NCI-H1694 treated with DMSO at 0.1 percent for 48 hours (cell line): ENCODE measurements at regions not wholly inside any gene's neighbourhood (a gene's known extent, or its start where the extent isn't known, plus 50 kb on each side); places are given as distances from the start of the nearest gene placed in this dataset.

Experiments
- DNase-seq: peaks from one replicate; lab custom pipeline; 2025; lab: John Stamatoyannopoulos, UW

DNA sequence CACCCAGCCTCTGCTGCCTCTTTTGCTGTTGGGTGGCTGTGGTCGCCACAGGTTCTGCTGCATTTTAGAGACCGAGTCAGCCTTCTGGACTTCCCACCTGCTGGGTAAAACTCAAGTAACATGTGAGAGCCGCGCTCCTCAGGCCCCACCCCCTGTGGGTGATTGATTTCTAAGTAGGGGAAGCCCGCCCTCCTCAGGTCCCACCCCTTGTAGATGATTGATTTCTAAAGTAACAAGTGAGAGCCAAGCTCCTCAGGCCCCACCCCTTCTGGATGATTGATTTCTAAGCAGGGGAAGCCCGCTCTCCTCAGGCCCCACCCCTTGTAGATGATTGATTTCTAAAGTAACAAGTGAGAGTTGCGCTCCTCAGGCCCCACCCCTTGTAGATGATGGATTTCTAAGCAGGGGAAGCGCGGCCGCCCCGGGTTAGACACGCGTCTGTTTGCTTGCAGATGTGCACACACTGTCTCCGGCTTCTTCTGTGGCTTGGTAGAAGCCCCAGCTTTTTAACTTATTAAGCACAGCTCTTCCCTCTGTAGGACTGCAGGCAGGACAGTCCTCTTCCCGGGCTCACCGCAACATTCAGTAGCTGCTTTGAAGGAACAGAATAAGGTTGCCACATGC lies 83.4 kb downstream of the FAM43A start:
- DNase-seq = peak; percentile 76

DNA sequence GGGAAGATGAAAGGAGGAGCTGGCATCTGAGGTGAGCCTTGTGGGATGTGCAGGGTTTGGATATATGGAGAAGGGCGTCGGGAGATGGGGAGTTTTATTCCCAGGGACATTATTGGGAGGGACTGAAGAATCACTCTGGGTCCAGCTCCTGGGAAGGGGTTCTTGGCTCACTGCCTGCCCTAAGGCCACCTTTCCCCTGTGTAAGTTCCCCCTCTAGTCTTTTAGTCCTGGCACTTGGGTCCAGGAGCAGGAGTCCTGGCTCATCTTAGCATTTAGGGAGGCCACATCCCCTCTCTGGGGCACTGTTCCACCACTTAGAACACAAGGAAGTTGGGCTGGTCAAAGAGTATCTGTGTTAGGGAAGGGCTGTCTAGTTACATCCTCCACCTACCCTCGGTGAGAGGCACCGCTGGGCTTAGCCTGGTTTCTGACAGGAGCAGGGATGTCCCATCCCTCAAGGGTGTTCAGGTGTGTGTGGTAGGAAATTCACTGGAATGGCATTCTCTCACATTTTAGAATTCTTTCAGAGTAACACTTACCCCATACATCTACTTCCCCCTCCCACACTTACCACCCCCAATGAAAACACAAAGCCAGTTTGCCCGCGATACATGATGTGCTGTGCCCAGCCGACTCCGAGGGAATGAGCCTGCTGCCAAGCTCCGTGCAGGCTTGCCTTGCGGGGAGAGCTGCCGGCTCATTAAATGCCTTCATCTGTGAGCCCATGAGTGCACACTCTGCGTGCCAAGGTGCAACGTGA lies 86.7 kb downstream of the FAM43A start:
- DNase-seq = no peak

DNA sequence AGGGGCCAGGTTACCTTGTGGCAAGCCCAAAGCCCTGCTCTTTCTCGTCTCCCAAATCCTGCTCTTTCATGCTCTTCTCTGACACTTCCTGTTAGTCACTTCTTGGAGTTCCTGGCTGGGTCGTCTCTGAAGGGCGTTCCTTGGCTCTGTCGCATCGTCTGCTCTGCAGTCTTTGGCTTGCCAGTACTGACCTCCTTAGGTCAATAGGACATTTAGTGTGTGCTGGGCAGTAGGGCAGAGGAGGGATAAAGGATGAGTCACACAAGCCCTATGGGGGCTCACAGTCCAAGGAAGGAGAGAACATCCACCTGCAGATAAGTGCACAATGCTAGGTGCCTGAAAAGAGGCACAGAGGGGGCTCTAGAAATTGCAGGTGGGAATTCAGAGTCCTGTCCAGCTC lies 87.5 kb downstream of the FAM43A start:
- DNase-seq = no peak

DNA sequence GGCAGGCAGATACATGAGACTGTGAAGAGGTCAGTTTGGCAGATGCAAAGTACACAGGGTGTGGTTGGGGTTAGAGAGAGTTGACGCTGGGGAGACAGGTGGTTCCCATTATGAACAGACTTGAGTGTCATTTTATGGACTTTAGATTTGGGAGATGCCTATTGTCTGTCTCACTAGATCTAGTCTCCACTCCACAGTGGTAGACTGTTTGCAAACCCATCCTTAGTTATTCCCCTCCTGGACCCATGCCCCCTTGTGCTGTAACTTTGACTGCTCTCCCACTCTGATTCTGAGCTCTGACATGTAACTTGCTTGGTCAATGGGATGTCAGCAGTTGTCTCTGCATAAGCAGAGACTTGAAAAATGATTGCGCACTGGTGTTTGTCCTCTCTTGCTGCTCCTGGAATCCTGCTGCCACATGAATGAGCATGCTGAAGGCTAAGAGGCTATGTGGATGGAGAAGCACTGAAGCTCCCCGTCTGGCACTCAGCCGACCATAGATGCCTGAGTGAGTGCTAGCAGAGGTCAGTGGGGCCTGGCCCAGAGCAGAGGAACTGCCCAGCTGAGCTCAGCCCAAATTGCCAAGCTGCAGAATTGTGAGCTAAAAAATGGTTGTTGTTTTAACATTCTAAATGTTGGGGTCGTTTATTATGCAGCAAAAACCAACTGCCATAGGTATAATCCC lies 88.2 kb downstream of the FAM43A start:
- no peak for DNase-seq

DNA sequence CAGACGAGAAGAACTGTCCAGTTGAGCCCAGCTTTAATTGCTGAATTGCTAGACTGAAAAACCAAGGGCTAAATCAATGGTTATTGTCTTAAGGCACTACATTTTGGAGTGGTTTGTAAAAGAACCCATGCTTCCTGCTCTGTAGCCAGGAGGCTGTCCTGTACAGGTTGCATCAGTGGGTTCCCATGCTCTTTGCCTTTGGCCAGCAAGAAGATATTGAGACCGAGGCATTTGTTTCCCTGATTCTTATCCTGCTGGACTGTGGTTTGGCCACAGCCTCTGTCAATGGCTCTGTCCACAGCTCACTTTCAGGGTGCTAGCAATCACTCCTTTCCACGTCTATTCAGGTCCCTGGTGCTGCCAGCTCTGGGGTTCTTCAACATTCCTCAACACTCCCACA lies 89.6 kb downstream of the FAM43A start:
- DNase-seq = no peak

DNA sequence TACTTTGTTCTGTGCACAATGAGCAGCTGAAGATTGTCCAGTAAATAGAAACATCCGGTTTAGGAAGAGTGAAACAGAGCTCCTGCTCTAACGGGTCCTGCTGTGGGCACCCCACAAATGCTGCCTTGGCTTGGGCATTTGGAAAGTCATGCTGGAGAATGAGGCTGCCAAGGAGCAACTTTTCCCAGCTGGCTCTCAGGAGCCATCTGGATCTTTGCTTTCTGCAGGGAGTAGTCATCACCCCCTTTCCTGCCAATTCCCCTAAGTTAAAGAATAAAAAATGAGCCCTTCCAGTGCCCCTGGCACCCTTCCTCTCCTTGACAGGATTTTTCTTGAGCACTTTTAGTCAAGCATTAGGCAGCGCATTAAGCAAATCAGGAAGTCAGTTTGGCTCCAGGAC lies 90.0 kb downstream of the FAM43A start:
- no peak for DNase-seq

DNA sequence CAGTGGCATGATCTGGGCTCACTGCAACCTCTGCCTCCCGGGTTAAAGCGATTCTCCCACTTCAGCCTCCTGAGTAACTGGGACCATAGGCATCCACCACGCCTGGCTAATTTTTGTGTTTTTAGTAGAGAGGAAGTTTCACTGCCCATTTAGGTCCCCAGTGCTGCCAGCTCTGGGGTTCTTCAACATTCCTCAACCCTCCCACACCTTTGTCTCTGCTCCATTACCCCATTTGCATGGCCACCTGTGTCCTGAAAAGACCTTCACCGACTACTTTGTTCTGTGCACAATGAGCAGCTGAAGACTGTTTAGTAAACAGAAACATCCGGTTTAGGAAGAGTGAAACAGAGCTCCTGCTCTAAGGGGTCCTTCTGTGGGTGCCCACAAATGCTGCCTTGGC lies 92.0 kb downstream of the FAM43A start:
- no peak for DNase-seq

DNA sequence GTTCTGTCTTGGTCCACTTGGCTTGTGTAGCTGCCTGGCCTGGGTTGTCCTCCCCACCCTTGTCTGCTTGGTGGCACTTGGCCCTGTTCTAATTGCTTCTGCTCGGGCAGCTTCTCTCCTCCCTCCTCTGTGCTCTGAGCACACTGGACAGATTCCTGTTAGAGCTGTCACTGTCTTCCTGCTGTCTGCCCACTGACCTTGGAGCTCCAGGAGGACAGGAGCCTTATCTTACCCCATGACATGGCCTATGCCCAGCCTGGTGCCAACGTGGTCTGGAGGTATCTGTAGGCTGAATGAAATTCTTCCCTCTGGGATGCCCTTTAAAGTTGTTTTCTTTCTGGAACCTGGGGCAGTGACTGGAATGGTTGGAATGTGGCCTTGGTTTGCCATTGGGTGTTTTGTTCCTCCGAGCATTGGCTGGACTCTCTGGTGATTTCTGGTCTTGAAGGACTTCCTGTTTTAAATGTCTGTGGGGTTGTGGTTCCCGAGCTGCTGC lies 94.1 kb downstream of the FAM43A start:
- no peak for DNase-seq

DNA sequence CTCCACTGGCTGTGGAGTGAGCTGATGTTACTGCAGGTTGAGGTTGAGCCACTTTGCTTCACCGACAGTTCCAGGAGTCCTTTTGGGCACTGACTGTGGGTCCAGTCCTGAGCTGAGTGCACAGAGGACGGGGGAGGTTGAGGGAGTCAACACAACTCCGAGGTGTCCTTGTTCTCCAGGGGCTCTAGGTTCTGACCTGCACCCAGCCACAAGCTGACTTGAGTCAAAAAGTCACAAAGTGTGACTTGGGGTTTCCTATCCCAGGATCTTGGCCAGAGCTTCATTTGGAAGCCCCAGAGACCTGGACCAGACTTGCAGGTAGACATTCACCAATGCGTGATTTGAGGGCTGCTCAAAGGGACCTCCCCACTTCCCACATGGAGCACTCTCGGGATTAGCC lies 95.0 kb downstream of the FAM43A start:
- no peak for DNase-seq

DNA sequence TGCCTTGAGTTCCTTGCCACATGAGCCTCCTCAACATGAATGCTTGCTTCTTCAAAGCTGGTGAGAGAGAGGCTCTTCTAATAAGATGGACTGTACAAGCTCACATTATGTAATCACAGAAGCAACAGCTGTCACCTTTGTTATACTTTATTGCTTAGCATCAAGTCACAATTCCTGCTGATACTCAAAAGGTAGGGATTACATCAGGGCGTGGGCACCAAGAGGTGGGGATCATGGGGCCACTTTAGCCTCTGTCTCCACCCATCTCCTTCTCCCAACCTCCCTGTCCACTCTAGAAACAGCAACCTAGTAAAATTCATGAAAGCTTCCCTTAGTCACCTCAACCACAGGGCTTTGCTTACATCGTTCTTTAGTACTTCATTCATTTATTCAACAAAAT lies 95.9 kb downstream of the FAM43A start:
- DNase-seq = no peak

DNA sequence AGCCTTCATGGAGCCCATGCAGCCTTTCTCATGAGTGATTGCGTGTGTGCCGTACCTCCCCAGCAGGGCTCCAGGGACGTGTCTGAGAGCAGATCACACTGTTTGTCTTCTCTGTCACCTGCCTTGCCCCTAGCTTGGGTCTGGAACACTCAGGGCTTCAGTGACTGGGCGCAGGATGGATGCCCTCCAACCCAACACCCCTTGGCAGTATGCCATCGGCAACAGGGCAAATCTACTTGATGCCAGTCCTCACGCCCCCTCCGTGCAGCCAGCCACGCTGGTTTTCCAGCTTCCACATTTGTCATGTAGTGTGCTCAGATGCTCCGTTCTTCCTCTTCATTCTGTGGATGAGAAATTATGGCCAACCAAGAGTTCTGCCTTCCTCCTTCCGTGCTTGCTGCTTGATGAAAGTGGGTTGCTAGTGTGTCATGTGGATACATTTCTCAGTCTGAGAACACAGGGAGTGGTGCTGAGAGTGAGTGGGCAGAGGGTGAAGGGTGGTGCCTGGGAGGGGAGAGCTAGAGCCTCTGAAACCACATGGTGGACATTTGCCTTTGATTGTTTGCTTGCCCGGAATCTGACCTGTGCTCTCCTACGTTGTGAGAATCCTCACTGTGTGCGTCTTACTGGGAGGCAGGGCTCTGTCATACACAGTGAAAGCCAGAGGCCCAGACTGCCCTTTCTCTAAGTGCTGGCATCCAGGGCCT lies 97.2 kb downstream of the FAM43A start:
- DNase-seq = no peak

DNA sequence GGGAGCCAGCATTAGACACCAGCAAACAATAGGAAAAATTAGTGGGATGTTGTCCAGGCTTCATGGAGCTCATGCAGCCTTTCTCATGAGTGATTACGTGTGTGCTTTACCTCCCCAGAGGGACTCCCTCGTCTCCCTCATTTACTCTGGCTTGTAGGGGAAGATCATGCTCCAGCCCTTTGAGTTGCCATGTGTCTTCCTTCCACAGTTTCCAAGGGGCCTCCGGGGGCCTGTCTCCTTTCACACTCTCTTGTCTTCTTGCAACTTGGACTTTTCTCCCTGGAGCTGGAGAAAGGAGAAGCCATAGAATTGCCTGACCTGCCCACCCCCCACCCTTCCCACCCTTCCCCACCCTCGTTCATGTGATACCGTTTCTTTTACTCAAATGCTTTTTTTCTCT lies 98.7 kb downstream of the FAM43A start:
- DNase-seq = no peak

DNA sequence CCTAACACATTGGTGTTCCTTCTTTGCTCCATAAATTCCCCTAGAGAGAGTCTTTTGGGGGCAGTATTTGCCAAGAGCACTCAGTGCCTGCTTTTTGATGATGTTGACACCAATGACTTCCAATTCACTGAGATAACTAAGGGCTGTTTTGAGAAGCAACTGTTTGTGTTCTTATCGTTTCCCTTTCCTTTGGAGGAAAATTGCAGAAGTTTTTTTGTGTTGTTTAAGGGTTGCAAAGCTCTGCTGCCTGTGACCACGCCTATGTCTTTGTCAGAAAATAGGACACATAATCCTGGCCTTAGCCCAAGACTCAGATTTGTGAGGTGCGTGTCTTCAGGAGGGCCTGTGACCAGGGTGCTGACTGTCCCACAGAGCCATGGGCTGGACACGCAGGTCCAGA lies 99.6 kb downstream of the FAM43A start:
- no peak for DNase-seq

DNA sequence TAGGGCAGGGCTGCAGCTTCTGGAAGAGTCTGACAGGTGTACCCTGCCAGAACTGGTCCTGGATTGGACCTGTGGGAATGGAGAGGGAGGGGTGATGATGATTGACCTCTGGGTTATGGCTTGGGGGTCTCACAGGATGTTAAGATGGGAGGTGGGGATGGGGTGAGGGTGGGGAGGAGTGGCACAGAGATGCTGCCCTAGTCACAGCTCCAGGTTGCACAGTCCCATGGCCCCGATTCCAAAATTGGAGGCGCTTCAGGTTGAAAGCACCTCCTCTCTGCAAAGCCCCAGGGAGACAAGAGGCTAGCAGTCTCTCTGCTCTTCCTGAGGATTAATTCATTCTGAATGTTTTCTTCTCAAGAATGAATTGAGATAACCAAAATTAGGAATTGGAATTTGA lies 101.4 kb downstream of the FAM43A start:
- no peak for DNase-seq

DNA sequence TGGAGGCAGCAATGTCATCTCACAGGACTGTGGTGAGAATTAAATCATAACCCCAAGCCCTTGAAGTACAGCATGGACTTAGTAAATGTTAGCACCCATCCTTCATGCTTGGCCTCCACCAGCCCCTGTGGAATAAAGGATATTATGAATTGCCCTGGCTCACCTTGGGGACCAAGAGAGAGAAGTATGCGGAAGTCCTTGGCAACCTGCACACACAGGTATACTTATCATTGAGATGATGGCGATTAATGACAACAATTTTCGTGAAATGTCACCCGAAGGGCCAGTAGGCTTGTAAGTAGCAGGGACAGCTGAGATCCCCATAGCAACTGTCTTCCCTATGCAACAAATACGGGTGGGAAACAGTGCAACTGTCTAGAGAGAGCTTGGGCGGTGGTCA lies 102.0 kb downstream of the FAM43A start:
- DNase-seq = no peak

DNA sequence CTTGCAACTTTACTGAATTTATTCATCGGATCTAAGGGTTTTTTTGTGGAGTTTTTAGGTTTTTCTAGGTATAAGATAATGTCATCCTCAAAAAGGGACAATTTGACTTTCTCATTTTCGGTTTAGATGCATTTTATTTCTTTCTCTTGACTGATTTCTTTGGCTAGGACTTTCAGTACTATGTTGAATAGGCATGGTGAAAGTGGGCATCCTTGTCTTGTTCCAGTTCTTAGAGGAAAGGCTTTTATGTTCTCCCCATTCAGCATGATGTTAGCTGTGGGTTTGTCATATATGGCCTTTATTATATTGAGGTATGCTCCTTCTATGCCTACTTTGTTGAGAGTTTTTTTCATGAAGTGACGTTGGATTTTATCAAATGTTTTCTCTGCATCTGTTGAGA lies 106.7 kb downstream of the FAM43A start:
- no peak for DNase-seq

DNA sequence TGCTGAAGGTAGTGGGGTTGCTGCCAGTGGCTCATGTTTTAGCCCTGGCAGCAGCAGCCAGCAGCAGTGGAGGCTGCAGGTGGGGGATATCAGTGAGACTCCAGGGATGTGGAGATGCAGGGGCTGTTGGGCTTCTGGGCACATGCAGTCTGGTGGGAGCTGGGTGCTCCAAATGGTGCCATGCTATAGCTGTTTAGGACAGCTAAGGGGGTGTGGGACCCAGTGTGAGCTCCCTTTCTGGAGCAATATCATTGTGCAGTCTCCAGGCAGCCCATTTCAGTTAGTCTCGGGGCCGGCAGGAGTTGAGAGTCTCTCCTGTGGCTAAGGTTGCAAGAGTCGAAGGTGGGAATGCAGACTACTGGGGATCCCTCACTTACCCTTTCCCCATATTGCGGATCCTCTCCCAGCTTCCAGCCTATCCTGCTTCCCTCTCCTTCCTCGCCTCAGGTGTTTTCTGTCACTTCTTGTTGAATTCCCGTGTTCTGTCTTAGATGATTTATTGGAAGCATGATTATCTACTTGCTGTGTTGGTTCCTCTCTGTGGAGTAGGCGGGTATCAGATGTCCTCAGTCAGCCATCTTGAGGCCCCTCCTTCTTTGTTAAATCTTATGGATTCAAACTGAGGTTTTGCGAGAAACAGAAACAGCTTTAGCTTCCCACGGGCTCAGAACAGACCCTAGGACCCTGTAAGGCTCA lies 112.0 kb downstream of the FAM43A start:
- DNase-seq = no peak

DNA sequence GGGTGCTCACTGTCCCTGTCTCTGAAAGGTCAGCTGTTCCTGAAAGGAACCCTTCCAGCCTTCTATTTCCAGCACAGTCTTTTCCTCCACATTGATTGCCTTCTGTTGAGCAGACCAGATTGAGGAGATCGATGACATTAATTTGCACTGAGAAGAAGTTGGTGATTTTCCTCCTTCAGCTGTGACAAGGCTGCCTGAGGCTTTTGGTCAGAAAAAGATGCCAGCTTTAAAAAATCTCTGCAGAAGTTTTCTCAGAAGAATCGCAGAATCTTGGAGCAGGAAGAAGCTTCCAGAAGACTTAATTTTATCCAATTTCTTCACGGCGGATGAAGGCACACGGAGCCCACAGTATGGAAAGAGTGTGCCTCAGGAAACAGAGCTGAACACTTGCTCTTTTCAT lies 112.8 kb downstream of the FAM43A start:
- no peak for DNase-seq

DNA sequence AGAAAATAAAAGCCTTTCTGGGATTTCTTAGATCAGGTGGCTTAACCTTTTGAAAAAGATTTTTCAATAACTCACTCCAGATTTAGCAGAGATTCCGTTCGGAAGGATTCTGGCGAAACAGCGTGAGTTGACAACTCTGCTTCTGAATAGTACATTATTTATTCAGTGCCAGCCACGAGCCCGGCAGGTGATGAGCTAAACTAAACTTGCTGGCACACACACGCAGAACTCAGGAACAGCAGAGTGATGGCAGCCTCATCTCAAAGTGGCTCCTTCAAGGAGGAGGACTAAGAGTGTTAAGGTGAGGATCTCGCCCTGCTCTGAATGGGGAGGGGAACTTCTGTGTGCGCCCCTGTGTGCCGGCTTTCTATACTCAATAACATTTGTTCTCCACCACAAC lies 114.3 kb downstream of the FAM43A start:
- DNase-seq = no peak

DNA sequence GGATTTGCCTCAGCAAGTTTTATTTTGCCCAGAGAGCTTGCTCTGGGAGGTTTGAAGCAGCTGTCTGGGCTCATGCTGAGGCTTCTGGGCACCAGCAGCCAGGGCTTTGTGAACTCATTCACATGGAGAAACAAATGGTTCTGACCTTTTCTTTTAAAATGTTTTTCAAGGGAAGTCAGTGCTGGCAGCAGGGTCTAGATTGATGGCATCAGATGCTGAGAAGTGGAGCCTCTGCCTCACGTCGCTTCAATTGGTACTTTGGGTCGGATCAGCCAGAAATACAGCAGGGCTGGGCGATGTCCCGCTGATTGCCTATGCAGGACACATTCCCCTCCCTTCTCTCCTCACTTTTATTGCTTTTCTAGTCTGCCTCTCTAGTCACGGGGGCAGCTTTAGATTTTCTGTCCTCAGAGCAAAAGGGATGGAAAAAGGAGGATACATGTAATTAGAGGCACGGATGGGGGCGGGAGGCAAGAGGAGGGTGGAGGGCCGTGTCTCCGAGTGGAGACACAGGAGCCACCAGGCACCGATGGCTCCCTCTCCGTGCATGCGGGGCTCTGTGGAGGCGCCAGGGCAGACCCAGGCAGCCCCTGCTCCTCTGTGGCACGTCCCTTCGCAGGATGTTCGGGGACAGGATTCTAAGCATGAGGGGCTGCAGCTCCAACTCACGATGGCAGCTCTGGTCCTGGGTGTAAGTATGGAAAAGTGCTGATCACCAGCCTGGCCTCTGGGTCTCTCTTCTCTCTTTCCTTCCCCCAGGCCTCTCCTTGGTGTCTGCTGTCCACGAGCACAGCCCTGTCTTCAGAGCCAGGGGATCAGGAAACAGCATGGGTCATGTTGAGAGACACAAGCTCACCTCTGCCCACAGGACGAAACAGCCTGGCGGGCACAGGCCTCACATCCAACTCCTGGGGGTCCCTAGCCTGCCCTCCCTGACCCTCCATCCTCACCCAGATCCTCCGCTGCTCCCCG lies 116.1 kb downstream of the FAM43A start:
- DNase-seq = no peak

DNA sequence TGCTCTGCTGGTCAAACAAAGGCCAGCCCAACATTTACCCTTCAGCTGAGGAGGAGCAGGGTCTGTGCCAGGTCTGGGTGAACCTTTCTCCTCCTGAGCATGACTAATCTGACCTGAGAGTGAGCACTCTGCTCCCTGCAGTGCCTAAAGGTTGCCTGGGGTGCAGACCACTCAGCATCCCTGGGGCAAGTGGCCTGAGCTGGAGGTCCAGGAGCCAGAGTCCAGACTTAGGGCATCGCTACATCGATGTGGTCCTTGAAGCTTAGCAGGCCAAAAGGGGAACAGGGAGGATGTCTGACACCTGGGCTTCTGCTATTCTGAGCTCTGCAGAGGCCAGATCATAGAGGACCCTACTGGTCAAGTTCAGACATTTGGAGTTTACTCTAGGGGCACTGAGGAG lies 119.1 kb downstream of the FAM43A start:
- no peak for DNase-seq
